ENCODE measurements at regions not wholly inside any gene's neighbourhood (a gene's known extent, or its start where the extent isn't known, plus 50 kb on each side); places are given as distances from the start of the nearest gene placed in this dataset.

- TF ChIP-seq ATF3 (IDR thresholded peaks at IDR 0.05; ENCODE audit: insufficient read depth, low read depth, low read length) (no peak), TEAD4 (IDR thresholded peaks at IDR 0.05; ENCODE audit: low read depth, low read length) (no peak), E2F6 (IDR thresholded peaks at IDR 0.05) (no peak), CREB1 (IDR thresholded peaks at IDR 0.05) (no peak), CEBPB (IDR thresholded peaks at IDR 0.05; ENCODE audit: low read depth, low read length) (no peak), SP4 (IDR thresholded peaks at IDR 0.05; ENCODE audit: low read length) (no peak), BACH1 (IDR thresholded peaks at IDR 0.05; ENCODE audit: low read length) (no peak), JUND (IDR thresholded peaks at IDR 0.05; ENCODE audit: low read length) (no peak)
Measured at GRCh38 chr17:77792626-77793025, 165.9 kb upstream of the TNRC6C start (continued).
